VCaP (cell line): ENCODE measurements at regions not wholly inside any gene's neighbourhood (a gene's known extent, or its start where the extent isn't known, plus 50 kb on each side); places are given as distances from the start of the nearest gene placed in this dataset.
A peak's percentile ranks its signal among the peaks of the same experiment; 100 is the strongest.

Experiments
- H3K27ac ChIP-seq: fragments of 450-650 bp; 2 replicates; pipeline ENCODE4 v1.5.1; 2017
- TF ChIP-seq, protein P1 (sequence below): fragments of 450-650 bp; conservative IDR thresholded peaks from 2 replicates; pipeline ENCODE4 v1.5.1; 2017; ENCODE audit warnings: mild to moderate bottlenecking, moderate library complexity

DNA sequence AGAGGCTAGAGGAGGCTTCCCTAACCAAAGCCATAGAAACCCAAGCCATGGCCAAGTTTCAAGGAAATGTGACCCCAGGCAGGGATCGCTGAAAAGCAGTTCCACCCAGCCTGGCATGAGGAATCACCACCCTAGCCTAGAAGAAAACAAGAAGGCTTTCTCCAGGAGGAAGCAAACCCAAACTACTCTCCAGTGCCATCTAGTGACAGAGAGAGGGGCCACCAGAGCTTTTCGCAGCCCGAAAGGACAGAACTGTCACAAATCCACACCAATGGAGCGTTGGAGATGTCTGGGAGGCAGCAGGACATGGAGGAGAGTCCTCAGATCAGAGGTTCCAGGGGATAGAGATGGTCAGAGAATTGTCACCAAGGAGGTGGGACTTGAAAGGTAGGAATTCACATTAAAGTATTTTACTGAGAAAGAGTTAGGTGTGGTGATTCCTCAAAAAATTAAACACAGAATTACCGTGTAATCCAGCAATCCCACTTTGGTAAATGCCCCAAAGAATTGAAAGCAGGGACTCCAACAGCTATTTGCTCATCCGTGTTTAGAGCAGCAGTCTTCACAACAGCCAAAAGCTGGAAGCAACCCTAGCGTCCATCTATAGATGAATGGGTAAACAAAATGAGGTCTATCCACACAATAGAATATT, 67.3 kb upstream of the NUP50 start:
- TF ChIP-seq, protein P1, sequence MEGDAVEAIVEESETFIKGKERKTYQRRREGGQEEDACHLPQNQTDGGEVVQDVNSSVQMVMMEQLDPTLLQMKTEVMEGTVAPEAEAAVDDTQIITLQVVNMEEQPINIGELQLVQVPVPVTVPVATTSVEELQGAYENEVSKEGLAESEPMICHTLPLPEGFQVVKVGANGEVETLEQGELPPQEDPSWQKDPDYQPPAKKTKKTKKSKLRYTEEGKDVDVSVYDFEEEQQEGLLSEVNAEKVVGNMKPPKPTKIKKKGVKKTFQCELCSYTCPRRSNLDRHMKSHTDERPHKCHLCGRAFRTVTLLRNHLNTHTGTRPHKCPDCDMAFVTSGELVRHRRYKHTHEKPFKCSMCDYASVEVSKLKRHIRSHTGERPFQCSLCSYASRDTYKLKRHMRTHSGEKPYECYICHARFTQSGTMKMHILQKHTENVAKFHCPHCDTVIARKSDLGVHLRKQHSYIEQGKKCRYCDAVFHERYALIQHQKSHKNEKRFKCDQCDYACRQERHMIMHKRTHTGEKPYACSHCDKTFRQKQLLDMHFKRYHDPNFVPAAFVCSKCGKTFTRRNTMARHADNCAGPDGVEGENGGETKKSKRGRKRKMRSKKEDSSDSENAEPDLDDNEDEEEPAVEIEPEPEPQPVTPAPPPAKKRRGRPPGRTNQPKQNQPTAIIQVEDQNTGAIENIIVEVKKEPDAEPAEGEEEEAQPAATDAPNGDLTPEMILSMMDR: peak; percentile 94

DNA sequence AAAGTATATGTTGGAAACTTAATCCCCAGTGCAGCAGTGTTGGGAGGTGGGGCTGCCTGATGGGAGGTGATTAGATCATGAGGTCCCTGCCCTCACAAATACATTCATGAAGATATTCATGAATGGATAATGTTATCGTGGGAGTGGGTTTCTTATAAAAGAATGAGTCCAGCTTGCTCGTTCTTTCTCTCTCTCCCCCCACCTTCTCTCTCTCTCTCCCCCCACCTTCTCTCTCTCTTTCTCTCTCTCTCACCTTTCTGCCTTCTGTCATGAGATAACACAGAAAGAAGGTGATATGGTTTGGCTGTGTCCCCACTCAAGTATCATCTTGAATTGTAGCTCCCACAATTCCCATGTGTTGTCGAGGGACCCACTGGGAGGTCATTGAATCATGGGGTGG, 66.7 kb upstream of the NUP50 start:
- no peak overlapping the region for H3K27ac ChIP-seq
- TF ChIP-seq, protein P1: no peak

More for the DNA sequence above, 67.3 kb upstream of the NUP50 start:
- H3K27ac ChIP-seq: no peak overlapping the region

DNA sequence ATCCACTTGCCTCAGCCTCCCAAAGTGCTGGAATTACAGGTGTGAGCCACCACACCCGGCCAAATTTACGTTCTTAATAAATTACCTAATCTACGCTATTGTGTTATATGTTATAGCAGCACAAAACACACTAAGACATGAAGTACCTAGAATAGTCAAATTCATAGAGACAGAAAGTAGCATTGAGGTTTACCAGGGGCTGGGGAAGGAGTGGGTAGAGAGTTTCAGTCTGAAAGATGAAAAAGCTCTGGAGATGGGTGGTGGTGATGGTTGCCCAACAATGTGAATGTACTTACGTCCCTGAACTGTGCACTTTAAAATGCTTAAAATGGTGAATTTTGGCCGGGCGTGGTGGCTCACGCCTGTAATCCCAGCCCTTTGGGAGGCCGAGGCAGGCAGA, 65.7 kb upstream of the NUP50 start:
- H3K27ac ChIP-seq: no peak overlapping the region
- TF ChIP-seq, protein P1: no peak

DNA sequence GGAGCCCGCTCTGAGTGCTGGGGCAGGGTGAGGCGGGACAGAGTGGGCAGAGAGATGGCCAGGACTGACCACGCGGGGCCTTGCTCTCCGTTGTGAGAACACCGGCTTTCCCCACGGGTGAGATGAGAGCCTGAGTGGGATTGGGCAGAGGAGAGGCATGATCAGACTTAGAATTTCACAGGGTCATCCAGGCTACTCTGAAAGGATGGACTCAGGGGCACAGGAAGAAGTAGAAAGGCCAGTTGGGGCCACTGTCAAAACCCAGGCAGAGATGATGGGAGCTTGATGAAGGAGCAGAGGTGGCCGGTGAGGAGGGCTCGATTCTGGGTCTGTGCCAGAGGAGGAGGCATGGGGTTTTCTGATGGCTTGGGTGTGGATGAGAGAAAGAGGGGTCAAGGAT, 63.8 kb upstream of the NUP50 start:
- TF ChIP-seq, protein P1: no peak
- no peak overlapping the region for H3K27ac ChIP-seq

DNA sequence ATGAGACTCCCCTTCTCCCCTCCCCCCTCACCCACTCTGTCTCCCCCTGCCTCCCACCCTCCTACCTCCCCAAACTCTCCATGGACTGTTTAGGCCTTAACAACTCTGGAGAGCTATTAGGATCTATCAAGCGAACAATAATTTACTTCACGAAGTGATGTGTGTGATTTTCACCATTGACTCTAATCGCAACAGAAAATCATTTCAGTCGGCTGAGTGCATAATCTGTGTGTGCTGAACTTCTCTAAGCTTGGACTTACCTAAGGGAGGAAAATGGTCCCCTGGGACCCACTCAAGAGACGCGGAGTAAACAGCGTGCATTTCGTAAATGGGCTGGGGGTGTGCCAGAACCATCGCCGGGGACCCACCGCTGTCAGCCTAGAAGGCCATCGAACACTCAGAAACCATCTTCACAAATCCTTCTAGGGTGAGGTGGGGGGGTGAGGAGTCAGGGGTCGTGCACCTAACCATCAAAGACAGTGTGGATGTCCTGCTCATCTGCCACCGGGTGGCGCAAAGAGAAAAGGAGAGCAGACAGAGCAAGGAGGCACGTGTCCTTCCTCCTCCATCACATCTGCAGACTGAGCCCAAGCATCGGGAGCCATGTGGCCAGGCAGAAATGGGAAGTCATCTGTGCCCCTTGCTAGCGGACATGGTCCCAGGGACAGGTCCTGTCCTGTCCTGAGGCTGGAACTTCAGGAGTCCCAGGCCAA, 62.1 kb upstream of the NUP50 start:
- H3K27ac ChIP-seq: peak overlapping the region; percentile 57
- TF ChIP-seq, protein P1: peak; percentile 81

DNA sequence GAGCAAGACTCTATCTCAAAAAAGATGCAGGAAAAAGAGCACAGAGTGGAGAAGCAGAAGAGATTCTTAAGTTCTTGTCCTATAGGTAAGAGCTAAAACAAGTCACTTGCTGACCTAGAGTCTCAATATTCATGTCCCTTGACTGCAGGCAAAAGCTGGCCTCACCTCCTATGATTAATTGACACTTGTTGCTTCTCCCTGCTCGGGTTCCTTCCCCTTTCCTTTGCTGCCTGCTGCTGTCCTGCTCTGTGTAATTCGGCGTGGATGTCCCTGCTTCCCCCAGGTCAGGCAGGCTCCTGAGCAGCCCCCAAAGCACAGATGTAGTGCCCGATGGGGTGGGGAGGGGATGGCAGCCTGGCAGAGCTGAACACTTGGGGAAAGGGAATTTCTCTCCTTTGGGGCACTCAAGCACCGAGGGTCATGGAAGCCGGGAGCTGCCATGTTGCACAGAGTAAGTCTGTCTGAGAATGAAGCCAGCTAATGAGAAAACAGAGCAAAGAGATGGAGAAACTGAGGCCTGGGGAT, 60.8 kb upstream of the NUP50 start:
- TF ChIP-seq, protein P1: no peak
- no peak overlapping the region for H3K27ac ChIP-seq

DNA sequence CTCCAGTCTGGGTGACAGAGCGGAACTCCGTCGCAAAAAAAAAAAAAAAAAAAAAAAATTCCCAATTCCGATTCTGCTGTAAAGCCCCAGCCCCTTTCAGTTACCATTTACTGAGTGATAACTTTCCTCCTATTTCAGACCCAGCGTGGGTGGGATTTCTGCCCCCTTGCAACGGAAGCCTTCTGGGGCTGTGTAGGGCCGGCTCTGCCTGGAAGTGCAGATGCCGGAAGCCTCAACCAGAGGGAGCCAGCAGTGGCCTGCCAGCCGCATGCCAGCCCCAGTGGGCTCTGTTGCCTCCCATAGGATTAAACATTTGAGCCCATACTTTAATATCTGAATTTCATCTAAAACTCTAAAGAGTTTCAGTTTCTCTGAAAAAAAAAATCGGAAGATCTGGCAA, 60.0 kb upstream of the NUP50 start:
- H3K27ac ChIP-seq: no peak overlapping the region
- TF ChIP-seq, protein P1: 0 out of 2 replicates have a peak, but pooled peaks have one; percentile 6
